GM12891 (cell line): ENCODE measurements at regions not wholly inside any gene's neighbourhood (a gene's known extent, or its start where the extent isn't known, plus 50 kb on each side); places are given as distances from the start of the nearest gene placed in this dataset.
"Not testable (repeated sequence)": the region's sequence is repeated elsewhere in the genome, so short reads cannot be mapped to it uniquely, and the experiment has no call there.

Experiments used
- DNase-seq: peaks from one replicate; pipeline ENCODE4 v3.0.0; 2011; ENCODE audit warnings: low spot score; ENCODE audit not compliant: insufficient read length
- FAIRE-seq: peaks from 2 replicates; lab custom pipeline; 2011; peaks lifted over from hg19 to GRCh38; lab: Jason Lieb, UNC
- PAX5 ChIP-seq: IDR thresholded peaks from 2 replicates; pipeline ENCODE4 v1.6.1; 2011; ENCODE audit warnings: low read length, moderate library complexity, mild to moderate bottlenecking; ENCODE audit not compliant: insufficient read depth, severe bottlenecking
- POLR2A ChIP-seq: IDR thresholded peaks from 2 replicates; pipeline ENCODE4 v1.6.1; 2011; ENCODE audit warnings: low read depth, low read length, control low read depth
- POLR2AphosphoS5 ChIP-seq: IDR thresholded peaks from 2 replicates; pipeline ENCODE4 v1.6.1; 2011; ENCODE audit warnings: low read depth, low read length, control low read depth
- POU2F2 ChIP-seq: IDR thresholded peaks from 2 replicates; pipeline ENCODE4 v1.6.1; 2011; ENCODE audit warnings: low read depth, mild to moderate bottlenecking, control low read depth, low read length, moderate library complexity
- SPI1 ChIP-seq: IDR thresholded peaks from 2 replicates; pipeline ENCODE4 v1.6.1; 2011; ENCODE audit warnings: low read depth, low read length, control low read depth
- TAF1 ChIP-seq: IDR thresholded peaks from 2 replicates; pipeline ENCODE4 v1.6.1; 2011; ENCODE audit warnings: low read depth, low read length, control low read depth

GRCh38 chr10:131819241-131820072 is 81.4 kb upstream of the PPP2R2D start:
- TF ChIP-seq TAF1 (no peak), SPI1 (no peak), PAX5 (no peak), POU2F2 (no peak), POLR2A (no peak), POLR2AphosphoS5 (no peak)
- FAIRE-seq (no peak), DNase-seq (peak; percentile 2)

GRCh38 chr10:131820626-131821025 is 80.2 kb upstream of the PPP2R2D start:
- DNase-seq (no peak), FAIRE-seq (no peak)
- no peak for TF ChIP-seq TAF1
- TF ChIP-seq SPI1: no peak
- no peak for TF ChIP-seq POU2F2
- TF ChIP-seq POLR2AphosphoS5: no peak
- no peak for TF ChIP-seq PAX5

- DNase-seq (no peak), FAIRE-seq (no peak)
- TF ChIP-seq SPI1 (no peak), TAF1 (no peak), POLR2AphosphoS5 (no peak), POU2F2 (no peak), POLR2A (no peak), PAX5 (no peak)
Measured at GRCh38 chr10:131821378-131822012, 79.3 kb upstream of the PPP2R2D start.

- FAIRE-seq: no peak
- TF ChIP-seq TAF1 (no peak), PAX5 (no peak), SPI1 (no peak), POLR2A (no peak), POU2F2 (no peak), POLR2AphosphoS5 (no peak)
- no peak for DNase-seq
Measured at GRCh38 chr10:131822013-131822691, 78.7 kb upstream of the PPP2R2D start.

GRCh38 chr10:131822692-131823245 is 78.0 kb upstream of the PPP2R2D start:
- no peak for TF ChIP-seq TAF1
- no peak for TF ChIP-seq POU2F2
- no peak for TF ChIP-seq POLR2AphosphoS5
- TF ChIP-seq PAX5: no peak
- TF ChIP-seq POLR2A: no peak
- TF ChIP-seq SPI1: no peak
- DNase-seq (no peak), FAIRE-seq (no peak)

- not testable (repeated sequence) for FAIRE-seq, DNase-seq
Measured at GRCh38 chr10:131823601-131824099, 77.2 kb upstream of the PPP2R2D start.

GRCh38 chr10:131824371-131825149 is 76.2 kb upstream of the PPP2R2D start:
- FAIRE-seq (no peak), DNase-seq (no peak)
- TF ChIP-seq POLR2A (no peak), TAF1 (no peak), POU2F2 (no peak), SPI1 (no peak), POLR2AphosphoS5 (no peak)

- FAIRE-seq (no peak), DNase-seq (no peak)
- TF ChIP-seq POU2F2 (no peak), TAF1 (no peak), POLR2A (no peak), PAX5 (no peak), SPI1 (no peak), POLR2AphosphoS5 (no peak)
Measured at GRCh38 chr10:131825150-131825848, 75.5 kb upstream of the PPP2R2D start.
